ENCODE measurements at regions not wholly inside any gene's neighbourhood (a gene's known extent, or its start where the extent isn't known, plus 50 kb on each side); places are given as distances from the start of the nearest gene placed in this dataset.

GRCh38 chr17:79668344-79669250, 57.7 kb upstream of the RBFOX3 start:
- Histone ChIP-seq H3K4me1 (replicated peaks) (no peaks in the 10 kb centered on the region), H3K4me3 (no peak overlapping the region), H3K36me3 (no peaks in the 10 kb centered on the region), H3K27me3 (replicated peaks) (peaks cover 76% of the 10 kb centered on the region), H3K9me3 (replicated peaks) (peaks cover 15% of the 10 kb centered on the region), H3K27ac (no peak overlapping the region)
- DNase-seq (ENCODE audit: low read depth in 1 of 2, low spot score in 2 of 2): no peak

- H3K4me1 ChIP-seq (replicated peaks): no peaks in the 10 kb centered on the region
- H3K27me3 ChIP-seq (replicated peaks): peaks cover 84% of the 10 kb centered on the region
These were observed 56.9 kb upstream of the RBFOX3 start for GRCh38 chr17:79667746-79668145.

GRCh38 chr17:79667121-79667715, 56.4 kb upstream of the RBFOX3 start:
- Histone ChIP-seq H3K9me3 (replicated peaks) (peaks cover 3% of the 10 kb centered on the region; the same call in 1 of the 2 replicates), H3K4me3 (no peak overlapping the region), H3K36me3 (no peaks in the 10 kb centered on the region), H3K27me3 (replicated peaks) (peaks cover 88% of the 10 kb centered on the region), H3K27ac (no peak overlapping the region), H3K4me1 (replicated peaks) (no peaks in the 10 kb centered on the region)
- DNase-seq (ENCODE audit: low read depth in 1 of 2, low spot score in 2 of 2): peak in 1 of 2 experiments; percentile 38

More at GRCh38 chr17:79667746-79668145, 56.9 kb upstream of the RBFOX3 start:
- Histone ChIP-seq H3K9me3 (replicated peaks) (peaks cover 6% of the 10 kb centered on the region; the same call in 1 of the 2 replicates), H3K27ac (no peak overlapping the region), H3K4me3 (no peak overlapping the region), H3K36me3 (no peaks in the 10 kb centered on the region)
- peak in 1 of 2 experiments; percentile 40 for DNase-seq (ENCODE audit: low read depth in 1 of 2, low spot score in 2 of 2)

DNA sequence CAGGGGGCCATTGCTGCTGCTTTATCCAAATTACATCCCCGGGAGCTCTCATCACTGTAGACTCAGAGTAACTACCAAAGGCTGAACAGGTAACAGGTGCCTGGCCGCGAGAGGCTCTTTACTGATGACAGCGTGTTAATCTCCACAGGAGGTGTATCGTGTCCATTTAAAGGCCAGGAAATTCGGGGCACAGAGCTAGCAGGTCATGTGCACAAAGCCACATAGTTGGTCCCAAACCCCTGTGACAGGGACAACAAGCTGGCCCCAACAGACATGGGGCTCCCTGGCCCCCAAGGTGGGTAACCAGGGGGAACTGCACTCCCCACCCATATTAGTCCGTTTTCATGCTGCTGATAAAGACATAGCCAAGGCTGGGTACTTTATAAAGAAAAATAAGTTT, 55.3 kb upstream of the RBFOX3 start:
- H3K4me3 ChIP-seq: no peak overlapping the region
- peaks cover 2% of the 10 kb centered on the region; the same call in 1 of the 2 replicates for H3K9me3 ChIP-seq (replicated peaks)
- peaks cover 87% of the 10 kb centered on the region for H3K27me3 ChIP-seq (replicated peaks)
- H3K4me1 ChIP-seq (replicated peaks): no peaks in the 10 kb centered on the region
- H3K27ac ChIP-seq: no peak overlapping the region
- DNase-seq (ENCODE audit: low read depth in 1 of 2, low spot score in 2 of 2): peak in 1 of 2 experiments; percentile 38
- no peaks in the 10 kb centered on the region for H3K36me3 ChIP-seq

GRCh38 chr17:79664930-79665737, 54.3 kb upstream of the RBFOX3 start:
- peak in 1 of 2 experiments; percentile 39 for DNase-seq (ENCODE audit: low read depth in 1 of 2, low spot score in 2 of 2)
- H3K4me1 ChIP-seq (replicated peaks): no peaks in the 10 kb centered on the region
- H3K36me3 ChIP-seq: no peaks in the 10 kb centered on the region
- no peak overlapping the region for H3K27ac ChIP-seq
- H3K27me3 ChIP-seq (replicated peaks): peaks cover 88% of the 10 kb centered on the region
- H3K9me3 ChIP-seq (replicated peaks): peaks cover 2% of the 10 kb centered on the region; the same call in 1 of the 2 replicates
- no peak overlapping the region for H3K4me3 ChIP-seq

DNA sequence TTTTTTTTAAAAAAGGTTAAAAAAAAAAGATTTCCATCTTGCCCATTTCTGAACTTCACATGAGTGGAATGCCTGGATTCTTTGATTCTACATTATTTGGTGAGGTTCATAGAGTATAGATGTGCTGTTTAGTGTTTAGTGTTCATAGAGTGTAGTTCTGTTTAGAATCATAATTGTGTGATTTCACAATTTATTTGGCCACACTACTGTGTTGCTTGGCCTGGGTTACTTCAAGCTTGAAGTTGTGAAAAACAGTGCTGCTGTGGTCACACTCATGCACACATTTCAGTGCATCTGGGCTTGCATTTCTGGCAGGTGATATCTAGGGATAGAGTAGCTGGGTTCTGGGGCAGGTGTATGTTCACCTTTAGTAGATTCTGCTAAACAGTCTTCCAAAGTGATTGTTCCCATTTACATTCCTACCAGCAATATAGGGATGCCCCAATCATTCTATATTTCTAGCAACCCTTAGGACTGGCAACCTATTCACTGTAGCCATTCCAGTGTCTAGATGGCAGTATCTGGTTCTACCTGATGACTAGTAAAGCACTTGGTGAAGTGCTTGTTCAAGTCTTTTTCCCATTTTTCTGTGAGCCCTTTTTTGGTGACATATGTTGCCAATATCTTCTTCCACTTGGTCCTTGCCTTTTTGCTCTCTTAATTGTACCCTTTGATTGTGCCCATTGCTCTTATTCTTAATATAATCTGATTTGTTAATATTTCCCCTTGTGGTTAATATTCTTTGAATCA, 50.6 kb upstream of the RBFOX3 start:
- DNase-seq (ENCODE audit: low read depth in 1 of 2, low spot score in 2 of 2): peak in 1 of 2 experiments; percentile 22
- no peaks in the 10 kb centered on the region for H3K36me3 ChIP-seq
- no peak overlapping the region for H3K27ac ChIP-seq
- H3K27me3 ChIP-seq (replicated peaks): peaks cover 90% of the 10 kb centered on the region
- peaks cover 2% of the 10 kb centered on the region; the same call in 1 of the 2 replicates for H3K9me3 ChIP-seq (replicated peaks)
- H3K4me1 ChIP-seq (replicated peaks): no peaks in the 10 kb centered on the region
- no peak overlapping the region for H3K4me3 ChIP-seq
